GM18909 (cell line): ENCODE measurements at regions not wholly inside any gene's neighbourhood (a gene's known extent, or its start where the extent isn't known, plus 50 kb on each side); places are given as distances from the start of the nearest gene placed in this dataset.

ENCODE experiments used
- ATAC-seq: cut with Tn5 transposase; IDR thresholded peaks from one replicate; pipeline ENCODE4 v1.9.1; 2021; ENCODE audit warnings: mild to moderate bottlenecking; ENCODE audit not compliant: unreplicated experiment, poor library complexity

GRCh38 chr15:98568382-98569017, 79.8 kb upstream of the IGF1R start:
- no peak for ATAC-seq

GRCh38 chr15:98570119-98570518, 78.2 kb upstream of the IGF1R start:
- no peak for ATAC-seq

- ATAC-seq, result no peak
Measured at GRCh38 chr15:98580572-98580971, 67.8 kb upstream of the IGF1R start.

GRCh38 chr15:98581715-98582114, 66.6 kb upstream of the IGF1R start:
- no peak for ATAC-seq

GRCh38 chr15:98582900-98583554, 65.3 kb upstream of the IGF1R start:
- no peak for ATAC-seq

- no peak for ATAC-seq
Measured at GRCh38 chr15:98583771-98584430, 64.4 kb upstream of the IGF1R start.

GRCh38 chr15:98586066-98586465, 62.3 kb upstream of the IGF1R start:
- no peak for ATAC-seq

GRCh38 chr15:98592136-98592535, 56.2 kb upstream of the IGF1R start:
- no peak for ATAC-seq

- no peak for ATAC-seq
Measured at GRCh38 chr15:98596131-98596530, 52.2 kb upstream of the IGF1R start.

GRCh38 chr15:98596885-98597392, 51.4 kb upstream of the IGF1R start:
- ATAC-seq, result no peak

GRCh38 chr15:98597666-98598065, 50.7 kb upstream of the IGF1R start:
- no peak for ATAC-seq
